ENCODE measurements at regions not wholly inside any gene's neighbourhood (a gene's known extent, or its start where the extent isn't known, plus 50 kb on each side); places are given as distances from the start of the nearest gene placed in this dataset.

DNA sequence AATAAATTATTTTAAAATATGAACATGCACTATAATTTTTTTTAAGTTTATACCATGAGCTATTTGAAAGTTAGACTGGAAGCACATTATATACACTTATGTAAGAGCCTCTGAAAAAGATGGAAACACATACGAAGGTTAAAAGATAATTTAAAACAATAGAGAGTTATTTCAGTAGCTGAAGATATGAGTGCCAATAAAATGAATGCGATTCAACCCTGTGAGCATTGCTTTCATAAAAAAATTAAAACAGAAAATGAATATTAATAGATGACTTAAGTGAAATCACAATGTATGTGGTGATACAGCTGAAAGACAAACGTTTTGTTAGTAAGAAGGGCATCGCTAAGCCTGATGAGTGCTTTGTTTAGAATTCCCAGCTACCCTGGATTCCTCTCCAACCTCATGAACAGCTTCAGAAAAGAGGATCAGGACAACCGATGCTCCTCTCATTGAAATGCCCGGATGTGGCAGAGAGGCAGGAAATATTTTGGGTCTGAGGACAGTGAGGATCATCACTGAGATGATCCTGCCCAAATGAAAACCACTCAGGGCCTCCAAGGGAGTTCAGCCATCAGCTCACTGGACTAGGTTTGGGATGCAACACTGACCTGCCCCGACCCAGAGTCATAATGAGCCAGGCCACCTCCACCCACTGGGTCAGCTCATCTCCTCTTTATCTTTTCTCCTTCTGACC is 60.2 kb upstream of the TOP3B start:
- DNase-seq (ENCODE audit: insufficient read length, low spot score) (no peak), FAIRE-seq (no peak)
- TF ChIP-seq CTCF (IDR thresholded peaks at IDR 0.05; ENCODE audit: insufficient read depth, missing control alignments), result no peak

DNA sequence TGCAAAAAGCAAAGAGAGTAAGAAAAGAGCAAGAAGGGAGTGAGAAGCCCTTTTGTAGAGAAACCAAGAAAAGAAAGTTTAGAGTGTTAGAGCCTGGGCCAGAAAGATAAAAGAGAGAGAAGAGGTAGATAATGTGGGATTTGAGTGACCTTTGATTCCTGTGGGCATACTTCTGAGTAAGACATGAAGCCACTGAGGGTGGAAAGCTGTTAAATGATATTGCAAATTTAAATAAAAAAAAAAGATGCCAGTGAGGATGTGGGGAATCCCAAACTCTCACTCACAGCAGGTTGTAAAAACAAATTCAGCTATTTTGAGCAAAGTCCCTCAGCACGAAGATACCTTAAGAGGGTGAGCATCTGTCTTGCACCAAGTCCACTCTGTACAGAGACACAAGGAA is 59.4 kb upstream of the TOP3B start:
- no peak for TF ChIP-seq CTCF (IDR thresholded peaks at IDR 0.05; ENCODE audit: insufficient read depth, missing control alignments)
- no peak for FAIRE-seq
- DNase-seq (ENCODE audit: insufficient read length, low spot score), result no peak

- TF ChIP-seq CTCF (IDR thresholded peaks at IDR 0.05; ENCODE audit: insufficient read depth, missing control alignments), result no peak
- no peak for DNase-seq (ENCODE audit: insufficient read length, low spot score)
- no peak for FAIRE-seq
Measured at GRCh38 chr22:22040908-22041307, 58.3 kb upstream of the TOP3B start.

DNA sequence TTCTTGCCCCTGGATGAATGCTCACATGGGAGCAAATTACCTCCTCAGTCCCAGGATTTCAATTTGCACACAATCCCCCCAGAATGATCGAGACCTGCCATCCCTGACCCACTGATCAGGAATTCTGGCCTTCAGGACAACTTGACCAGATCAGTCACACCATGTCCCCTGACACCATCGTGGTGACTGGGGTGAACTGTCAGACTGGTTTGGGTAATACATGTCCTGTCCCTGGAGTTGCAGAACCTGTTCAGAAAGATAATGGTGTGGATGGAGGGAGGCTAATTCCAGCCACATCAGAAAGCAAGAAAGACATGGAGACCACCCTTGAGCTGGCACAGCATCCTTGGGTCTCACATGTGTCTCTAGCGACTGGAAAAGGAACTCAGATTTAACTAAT is 57.9 kb upstream of the TOP3B start:
- DNase-seq (ENCODE audit: insufficient read length, low spot score), result no peak
- no peak for FAIRE-seq
- TF ChIP-seq CTCF (IDR thresholded peaks at IDR 0.05; ENCODE audit: insufficient read depth, missing control alignments), result no peak

DNA sequence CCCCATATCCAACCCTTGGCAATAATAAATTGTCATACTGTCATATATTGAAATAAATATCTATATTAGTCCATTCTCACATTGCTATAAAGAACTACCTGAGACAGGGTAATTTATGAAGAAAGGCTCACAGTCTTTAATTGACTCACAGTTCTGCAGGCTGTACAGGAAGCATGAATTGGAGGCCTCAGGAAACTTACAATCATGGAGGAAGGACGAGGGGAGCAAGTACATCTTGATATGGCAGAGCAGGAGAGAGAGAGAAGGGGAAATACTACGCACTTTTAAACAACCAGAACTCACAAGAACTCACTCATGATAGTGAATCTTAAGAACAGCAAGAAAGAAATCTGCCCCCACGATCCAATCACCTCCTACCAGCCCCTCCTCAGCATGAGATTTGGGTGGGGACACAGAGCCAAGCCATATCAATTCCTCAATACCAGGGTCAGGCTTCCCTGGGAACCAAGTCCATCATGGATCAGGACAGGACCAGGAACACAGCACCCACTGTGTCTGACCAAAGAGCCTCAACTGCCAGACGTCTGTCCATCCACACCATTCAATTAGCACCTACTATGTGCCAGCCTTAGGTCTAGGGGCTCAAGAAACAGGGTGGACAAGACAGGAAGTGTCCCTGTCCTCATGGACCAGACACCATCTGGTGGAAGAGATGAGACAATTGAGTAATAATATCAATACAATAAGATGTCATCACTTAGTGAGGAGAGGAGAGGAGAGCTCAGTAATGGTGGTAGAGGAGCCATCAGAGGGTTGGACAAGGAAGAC is 56.9 kb upstream of the TOP3B start:
- TF ChIP-seq CTCF (IDR thresholded peaks at IDR 0.05; ENCODE audit: insufficient read depth, missing control alignments), result no peak
- DNase-seq (ENCODE audit: insufficient read length, low spot score), result no peak
- FAIRE-seq, result no peak

GRCh38 chr22:22038178-22038880 is 55.7 kb upstream of the TOP3B start:
- no peak for TF ChIP-seq CTCF (IDR thresholded peaks at IDR 0.05; ENCODE audit: insufficient read depth, missing control alignments)
- DNase-seq (ENCODE audit: insufficient read length, low spot score) (no peak), FAIRE-seq (no peak)

Data from D721Med (cell line).